K562 (cell line): ENCODE measurements at regions not wholly inside any gene's neighbourhood (a gene's known extent, or its start where the extent isn't known, plus 50 kb on each side); places are given as distances from the start of the nearest gene placed in this dataset.

ENCODE experiments used
- ATAC-seq: fragments of 200-7000 bp; cut with Tn5 transposase; 3 replicates; pipeline ENCODE4 v1.9.1; 2020; ENCODE audit warnings: moderate library complexity
- BruUV-seq: library from RNA; stranded (reverse); fragments of 400-500 nt; replicated peaks from 2 replicates; lab custom pipeline; 2021; lab: Mats Ljungman, UMichigan
- CTCF ChIA-PET: fragments of 300-600 bp; formaldehyde crosslinking; extraction: SDS; loops from one replicate; lab custom pipeline; 2021; ENCODE audit warnings: low intra/inter-chr PET ratio; lab: Yijun Ruan, JAX
- POLR2A ChIA-PET: fragments of 300-600, 350-650 bp; sonication (Branson Sonifier 250); formaldehyde crosslinking; extraction: SDS; loops from one replicate; lab custom pipeline; 2021; ENCODE audit warnings: antibody characterized with exemption, inconsistent platforms; lab: Yijun Ruan, JAX
- DNase-seq, 4 experiments: peaks; one replicate each; pipeline versions ENCODE4 v3.0.0 to v3.0.0-alpha.2; 2011 to 2018; ENCODE audit warnings: low spot score in 3 of 4, mixed read lengths in 3 of 4; ENCODE audit errors: extremely low read depth in 1 of 4
- FAIRE-seq: peaks from 2 replicates; lab custom pipeline; 2011; peaks lifted over from hg19 to GRCh38; lab: Jason Lieb, UNC
- H2AFZ ChIP-seq: 2 replicates; pipeline ENCODE4 v1.6.0; 2011; ENCODE audit warnings: low read depth, low read length, control low read depth, inconsistent platforms
- H3K27ac ChIP-seq: fragments of 200-600 bp; 3 replicates; pipeline ENCODE4 v1.8.0; 2011; ENCODE audit warnings: low read depth, mild to moderate bottlenecking, control low read depth, inconsistent platforms, low read length, moderate library complexity, mixed read lengths; ENCODE audit errors: extremely low read depth
- H3K27me3 ChIP-seq, 2 experiments: fragments of 300-600 bp in 1 of 2; 2 replicates in 1 of 2; 3 replicates in 1 of 2; pipeline versions ENCODE4 v1.6.0 to v1.8.0; 2011; ENCODE audit warnings: inconsistent platforms in 2 of 2, low read length in 2 of 2, mild to moderate bottlenecking in 1 of 2, mixed read lengths in 1 of 2, moderate library complexity in 1 of 2; ENCODE audit not compliant: control insufficient read depth in 2 of 2, insufficient read depth in 2 of 2
- H3K36me3 ChIP-seq: fragments of 300-600 bp; 3 replicates; pipeline ENCODE4 v1.8.0; 2011; ENCODE audit warnings: mild to moderate bottlenecking, low read length, inconsistent platforms; ENCODE audit not compliant: control insufficient read depth, insufficient read depth
- H3K4me1 ChIP-seq, 2 experiments: fragments of 200-600 bp in 1 of 2; replicated peaks in 1 of 2; 2 replicates in 1 of 2; 3 replicates in 1 of 2; pipeline versions ENCODE4 v1.5.1 to v1.8.0; 2011; ENCODE audit warnings: inconsistent platforms in 2 of 2, low read length in 2 of 2, mild to moderate bottlenecking in 1 of 2, mixed read lengths in 1 of 2, moderate library complexity in 1 of 2; ENCODE audit not compliant: control insufficient read depth in 2 of 2, insufficient read depth in 2 of 2
- H3K4me2 ChIP-seq: 2 replicates; pipeline ENCODE4 v1.6.1; 2011; ENCODE audit warnings: low read length, control low read depth, inconsistent platforms, mixed read lengths; ENCODE audit not compliant: insufficient read depth
- H3K4me3 ChIP-seq: fragments of 200-600 bp; sonication (generic), shearing (Covaris generic); 2 replicates; pipeline ENCODE4 v1.5.1; 2016; ENCODE audit warnings: control low read depth, inconsistent platforms
- H3K79me2 ChIP-seq: fragments of 200-600 bp; 3 replicates; pipeline ENCODE4 v1.8.0; 2011; ENCODE audit warnings: low read length, inconsistent platforms; ENCODE audit not compliant: control insufficient read depth, insufficient read depth
- H3K9ac ChIP-seq, 2 experiments: 2 replicates each; pipeline versions ENCODE4 v1.6.0 to v1.6.1; 2011; ENCODE audit warnings: low read depth in 2 of 2, low read length in 2 of 2, control low read depth in 1 of 2, inconsistent platforms in 1 of 2, mild to moderate bottlenecking in 1 of 2, mixed read lengths in 1 of 2; ENCODE audit not compliant: insufficient read depth in 1 of 2
- H3K9me1 ChIP-seq: one replicate; pipeline ENCODE4 v1.6.0; 2011; ENCODE audit warnings: inconsistent platforms, mild to moderate bottlenecking, low read length, moderate library complexity; ENCODE audit not compliant: control insufficient read depth, insufficient read depth
- H3K9me3 ChIP-seq: replicated peaks from 2 replicates; pipeline ENCODE4 v1.5.1; 2011; ENCODE audit warnings: low read depth, low read length, inconsistent platforms; ENCODE audit not compliant: control insufficient read depth, insufficient read depth
- H4K20me1 ChIP-seq: replicated peaks from 2 replicates; pipeline ENCODE4 v1.6.1; 2011; ENCODE audit warnings: low read length, inconsistent platforms, mixed read lengths; ENCODE audit not compliant: control insufficient read depth, insufficient read depth
- CAMTA2 ChIP-seq: fragments of 250-450 bp; sonication (Bioruptor Pico); conservative IDR thresholded peaks from 2 replicates; pipeline ENCODE4 v1.5.1; 2022
- CBX1 ChIP-seq: sonication (generic); IDR thresholded peaks from 2 replicates; pipeline ENCODE4 v1.6.1; 2016; ENCODE audit warnings: antibody characterized with exemption, low read depth, mild to moderate bottlenecking
- DDX20 ChIP-seq: fragments of 450-650 bp; IDR thresholded peaks from 2 replicates; pipeline ENCODE4 v1.6.1; 2016; ENCODE audit warnings: missing genetic modification characterization, low read depth, mild to moderate bottlenecking, missing compliant biosample characterization, moderate library complexity
- GMEB1 ChIP-seq: fragments of 250-450 bp; sonication (Bioruptor Pico); IDR thresholded peaks from 2 replicates; pipeline ENCODE4 v1.4.0; 2020; ENCODE audit warnings: mild to moderate bottlenecking
- GTF3C2 ChIP-seq: IDR thresholded peaks from 3 replicates; pipeline ENCODE4 v1.6.1; 2011; ENCODE audit warnings: borderline replicate concordance, mild to moderate bottlenecking, moderate library complexity; ENCODE audit not compliant: insufficient read length; ENCODE audit errors: extremely low read depth
- HIVEP1 ChIP-seq: fragments of 250-450 bp; sonication (Bioruptor Pico); IDR thresholded peaks from 2 replicates; pipeline ENCODE4 v1.4.0; 2020; ENCODE audit warnings: mild to moderate bottlenecking
- MEF2A ChIP-seq: IDR thresholded peaks from 2 replicates; pipeline ENCODE4 v1.6.1; 2011; ENCODE audit warnings: low read depth, mild to moderate bottlenecking, low read length, moderate library complexity; ENCODE audit not compliant: control insufficient read depth
- POLR2B ChIP-seq: fragments of 450-650 bp; IDR thresholded peaks from 2 replicates; pipeline ENCODE4 v1.6.1; 2018; ENCODE audit warnings: low read depth; ENCODE audit not compliant: partially characterized antibody
- SMAD1 ChIP-seq: fragments of 150-350 bp; IDR thresholded peaks from 2 replicates; pipeline ENCODE4 v1.6.1; 2014; ENCODE audit warnings: low read length, low read depth; ENCODE audit not compliant: partially characterized antibody
- SMC3 ChIP-seq: conservative IDR thresholded peaks from 2 replicates; pipeline ENCODE4 v1.6.1; 2011; ENCODE audit warnings: low read depth, low read length, improper control_type of control experiment; ENCODE audit not compliant: insufficient read depth
- TCFL5 ChIP-seq: fragments of 250-450 bp; sonication (Bioruptor Pico); conservative IDR thresholded peaks from 2 replicates; pipeline ENCODE4 v1.6.1; 2021; ENCODE audit warnings: mild to moderate bottlenecking, moderate library complexity, matching md5 sums
- U2AF2 ChIP-seq: fragments of 200-400 bp; formaldehyde crosslinking; optimal IDR thresholded peaks from 2 replicates; pipeline ENCODE3; 2017; ENCODE audit warnings: low read depth, mild to moderate bottlenecking, low read length
- USF2 ChIP-seq: sonication (generic); formaldehyde crosslinking; IDR thresholded peaks from 2 replicates; pipeline ENCODE4 v1.5.0; 2020; ENCODE audit warnings: missing genetic modification reagents
- WGBS: fragments of 100-300 bp; shearing (Covaris generic); methylation state at CpG from one replicate; pipeline ENCODE4 v1.1.6; 2016; ENCODE audit warnings: low coverage, mixed read lengths; ENCODE audit not compliant: insufficient coverage; ENCODE audit errors: missing lambda C conversion rate; 5-methylcytosine and 5-hydroxymethylcytosine counted together
- in situ Hi-C: fragments of 300-500 bp; cut with MboI; formaldehyde crosslinking; loops from 4 replicates; pipeline ENCODE4 v1.15.0; 2018; ENCODE audit warnings: inconsistent platforms, mixed read lengths
- intact Hi-C: fragments of 100-400 bp; cut with micrococcal nuclease; formaldehyde crosslinking; loops from 2 replicates; pipeline ENCODE4 v1.14.2; 2022

- Histone ChIP-seq H3K4me2 (no peak overlapping the region), H3K9me1 (no peaks in the 10 kb centered on the region), H4K20me1 (no peaks in the 10 kb centered on the region), H3K4me3 (no peak overlapping the region), H3K9ac (no peak overlapping the region), H3K36me3 (no peaks in the 10 kb centered on the region), H3K27ac (no peak overlapping the region), H3K9me3 (no peaks in the 10 kb centered on the region), H3K4me1 (no peaks in the 10 kb centered on the region), H3K79me2 (no peaks in the 10 kb centered on the region), H3K27me3 (no peaks in the 10 kb centered on the region), H2AFZ (no peak overlapping the region)
- WGBS, result 0% methylated on average over 2 of the region's 2 CpGs
- no peak for DNase-seq
- intact Hi-C loops (no loop called here), in situ Hi-C loops (no loop called here)
- POLR2A ChIA-PET, result no interaction called here
- no peak for ATAC-seq
- BruUV-seq, result no TSS peak
- CTCF ChIA-PET, result no interaction called here
- no peak for FAIRE-seq
- TF ChIP-seq POLR2B, result no peak
- no peak for TF ChIP-seq GTF3C2
- no peak for TF ChIP-seq SMAD1
- TF ChIP-seq HIVEP1 (CRISPR knock-in tag), result no peak
- TF ChIP-seq DDX20, result no peak
- TF ChIP-seq MEF2A, result no peak
- no peak for TF ChIP-seq U2AF2
- no peak for TF ChIP-seq CAMTA2 (CRISPR knock-in tag)
- TF ChIP-seq USF2 (CRISPR knock-in tag), result no peak
- no peak for TF ChIP-seq SMC3
- no peak for TF ChIP-seq GMEB1 (CRISPR knock-in tag)
- TF ChIP-seq TCFL5, result no peak
- TF ChIP-seq CBX1, result no peak
Measured at GRCh38 chr18:67140495-67140894, 376.0 kb downstream of the DSEL start.
